HCT116 (cell line): ENCODE measurements at regions not wholly inside any gene's neighbourhood (a gene's known extent, or its start where the extent isn't known, plus 50 kb on each side); places are given as distances from the start of the nearest gene placed in this dataset.

Source experiments
- CEBPB ChIP-seq: IDR thresholded peaks from 2 replicates; pipeline ENCODE4 v1.6.1; 2012; ENCODE audit warnings: low read depth
- EZH2 ChIP-seq: fragments of 200-600 bp; sonication (generic); IDR thresholded peaks from 2 replicates; pipeline ENCODE4 v1.6.1; 2017; ENCODE audit warnings: antibody characterized with exemption, mixed run types
- POLR2AphosphoS5 ChIP-seq: IDR thresholded peaks from 2 replicates; pipeline ENCODE4 v1.6.1; 2011; ENCODE audit warnings: mild to moderate bottlenecking, low read depth, low read length, moderate library complexity
- RAD21 ChIP-seq: IDR thresholded peaks from 2 replicates; pipeline ENCODE4 v1.6.1; 2012; ENCODE audit warnings: low read depth, mild to moderate bottlenecking
- TF ChIP-seq, protein P1 (sequence below): IDR thresholded peaks from 2 replicates; pipeline ENCODE4 v1.6.1; 2012; ENCODE audit warnings: low read depth
- TF ChIP-seq, protein P2 (sequence below), 3 experiments: fragments of 200-600 bp in 1 of 3; sonication (generic) in 1 of 3; IDR thresholded peaks in 2 of 3; conservative IDR thresholded peaks in 1 of 3; 2 replicates each; pipeline ENCODE4 v1.5.1; 2012 to 2017; ENCODE audit warnings: low read depth in 2 of 3, low read length in 2 of 3, antibody characterized with exemption in 1 of 3, borderline replicate concordance in 1 of 3, control low read depth in 1 of 3, mild to moderate bottlenecking in 1 of 3, mixed read lengths in 1 of 3, mixed run types in 1 of 3, moderate library complexity in 1 of 3; ENCODE audit not compliant: insufficient read depth in 1 of 3

DNA sequence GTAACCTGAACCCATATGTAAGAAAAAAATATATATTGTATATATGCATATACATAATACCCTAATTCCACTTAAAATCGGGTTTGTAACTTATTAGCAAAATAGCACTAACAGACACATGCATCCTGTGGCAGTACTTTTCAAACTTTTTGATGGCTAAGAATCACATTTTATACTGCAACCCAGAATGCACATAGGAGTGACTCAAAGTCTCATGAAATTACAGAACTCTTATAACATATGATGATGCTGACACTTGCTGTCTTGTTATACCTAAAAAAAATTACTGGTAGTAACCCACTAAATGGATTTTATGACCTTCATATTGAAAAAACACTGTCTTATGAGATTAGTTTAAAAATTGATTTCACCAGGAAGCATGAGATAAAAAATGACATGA lies 152.4 kb upstream of the FRMD4B start:
- TF ChIP-seq, protein P1, sequence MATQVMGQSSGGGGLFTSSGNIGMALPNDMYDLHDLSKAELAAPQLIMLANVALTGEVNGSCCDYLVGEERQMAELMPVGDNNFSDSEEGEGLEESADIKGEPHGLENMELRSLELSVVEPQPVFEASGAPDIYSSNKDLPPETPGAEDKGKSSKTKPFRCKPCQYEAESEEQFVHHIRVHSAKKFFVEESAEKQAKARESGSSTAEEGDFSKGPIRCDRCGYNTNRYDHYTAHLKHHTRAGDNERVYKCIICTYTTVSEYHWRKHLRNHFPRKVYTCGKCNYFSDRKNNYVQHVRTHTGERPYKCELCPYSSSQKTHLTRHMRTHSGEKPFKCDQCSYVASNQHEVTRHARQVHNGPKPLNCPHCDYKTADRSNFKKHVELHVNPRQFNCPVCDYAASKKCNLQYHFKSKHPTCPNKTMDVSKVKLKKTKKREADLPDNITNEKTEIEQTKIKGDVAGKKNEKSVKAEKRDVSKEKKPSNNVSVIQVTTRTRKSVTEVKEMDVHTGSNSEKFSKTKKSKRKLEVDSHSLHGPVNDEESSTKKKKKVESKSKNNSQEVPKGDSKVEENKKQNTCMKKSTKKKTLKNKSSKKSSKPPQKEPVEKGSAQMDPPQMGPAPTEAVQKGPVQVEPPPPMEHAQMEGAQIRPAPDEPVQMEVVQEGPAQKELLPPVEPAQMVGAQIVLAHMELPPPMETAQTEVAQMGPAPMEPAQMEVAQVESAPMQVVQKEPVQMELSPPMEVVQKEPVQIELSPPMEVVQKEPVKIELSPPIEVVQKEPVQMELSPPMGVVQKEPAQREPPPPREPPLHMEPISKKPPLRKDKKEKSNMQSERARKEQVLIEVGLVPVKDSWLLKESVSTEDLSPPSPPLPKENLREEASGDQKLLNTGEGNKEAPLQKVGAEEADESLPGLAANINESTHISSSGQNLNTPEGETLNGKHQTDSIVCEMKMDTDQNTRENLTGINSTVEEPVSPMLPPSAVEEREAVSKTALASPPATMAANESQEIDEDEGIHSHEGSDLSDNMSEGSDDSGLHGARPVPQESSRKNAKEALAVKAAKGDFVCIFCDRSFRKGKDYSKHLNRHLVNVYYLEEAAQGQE, result no peak
- TF ChIP-seq, protein P2, sequence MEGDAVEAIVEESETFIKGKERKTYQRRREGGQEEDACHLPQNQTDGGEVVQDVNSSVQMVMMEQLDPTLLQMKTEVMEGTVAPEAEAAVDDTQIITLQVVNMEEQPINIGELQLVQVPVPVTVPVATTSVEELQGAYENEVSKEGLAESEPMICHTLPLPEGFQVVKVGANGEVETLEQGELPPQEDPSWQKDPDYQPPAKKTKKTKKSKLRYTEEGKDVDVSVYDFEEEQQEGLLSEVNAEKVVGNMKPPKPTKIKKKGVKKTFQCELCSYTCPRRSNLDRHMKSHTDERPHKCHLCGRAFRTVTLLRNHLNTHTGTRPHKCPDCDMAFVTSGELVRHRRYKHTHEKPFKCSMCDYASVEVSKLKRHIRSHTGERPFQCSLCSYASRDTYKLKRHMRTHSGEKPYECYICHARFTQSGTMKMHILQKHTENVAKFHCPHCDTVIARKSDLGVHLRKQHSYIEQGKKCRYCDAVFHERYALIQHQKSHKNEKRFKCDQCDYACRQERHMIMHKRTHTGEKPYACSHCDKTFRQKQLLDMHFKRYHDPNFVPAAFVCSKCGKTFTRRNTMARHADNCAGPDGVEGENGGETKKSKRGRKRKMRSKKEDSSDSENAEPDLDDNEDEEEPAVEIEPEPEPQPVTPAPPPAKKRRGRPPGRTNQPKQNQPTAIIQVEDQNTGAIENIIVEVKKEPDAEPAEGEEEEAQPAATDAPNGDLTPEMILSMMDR (IDR thresholded peaks at IDR 0.05 in 2 of 3, conservative IDR thresholded peaks at IDR 0.05 in 1 of 3; ENCODE audit: borderline replicate concordance in 1 of 3, insufficient read depth in 1 of 3, low read depth in 2 of 3, low read length in 2 of 3), result no peak
- TF ChIP-seq CEBPB, result no peak
- no peak for TF ChIP-seq POLR2AphosphoS5
- no peak for TF ChIP-seq RAD21
- no peak for TF ChIP-seq EZH2
